ENCODE measurements at regions not wholly inside any gene's neighbourhood (a gene's known extent, or its start where the extent isn't known, plus 50 kb on each side); places are given as distances from the start of the nearest gene placed in this dataset.

DNA sequence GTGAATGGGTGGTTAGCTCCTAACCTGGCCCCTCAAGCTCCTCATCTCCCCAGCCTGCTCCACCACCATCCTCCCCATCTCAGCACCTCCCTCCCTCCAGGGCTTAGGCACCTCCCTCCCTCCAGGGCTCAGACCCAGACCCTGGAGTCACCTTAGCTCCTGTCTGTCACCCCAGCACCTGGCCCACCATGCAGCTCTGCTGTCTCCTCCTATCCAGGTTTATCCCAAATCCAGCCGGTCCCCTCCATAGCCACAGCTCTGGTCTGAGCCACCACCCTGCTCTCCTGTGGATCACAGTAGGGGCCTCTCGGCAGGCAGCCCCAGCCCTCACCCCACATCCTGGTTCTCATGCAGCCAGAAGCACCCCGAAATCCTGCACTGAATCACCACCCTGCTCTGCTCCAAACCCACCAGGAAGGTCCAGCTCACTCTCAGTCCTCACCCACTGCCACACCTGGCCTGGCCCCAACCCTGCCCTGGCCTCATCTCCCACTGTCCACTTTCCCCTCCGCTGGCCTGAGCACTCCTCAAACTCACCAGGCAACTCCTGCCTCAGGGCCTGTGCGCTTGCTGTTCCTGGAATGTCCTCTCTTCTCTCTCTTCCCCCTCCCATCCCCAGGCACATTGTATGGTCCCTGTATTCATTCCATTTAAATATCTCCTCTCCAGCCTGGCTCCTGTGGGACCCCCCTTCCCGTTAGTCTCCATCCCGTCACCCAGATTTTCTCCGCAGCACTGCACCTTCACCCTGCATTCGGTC, 62.6 kb downstream of the DIO3 start:
- TF ChIP-seq, protein P1, sequence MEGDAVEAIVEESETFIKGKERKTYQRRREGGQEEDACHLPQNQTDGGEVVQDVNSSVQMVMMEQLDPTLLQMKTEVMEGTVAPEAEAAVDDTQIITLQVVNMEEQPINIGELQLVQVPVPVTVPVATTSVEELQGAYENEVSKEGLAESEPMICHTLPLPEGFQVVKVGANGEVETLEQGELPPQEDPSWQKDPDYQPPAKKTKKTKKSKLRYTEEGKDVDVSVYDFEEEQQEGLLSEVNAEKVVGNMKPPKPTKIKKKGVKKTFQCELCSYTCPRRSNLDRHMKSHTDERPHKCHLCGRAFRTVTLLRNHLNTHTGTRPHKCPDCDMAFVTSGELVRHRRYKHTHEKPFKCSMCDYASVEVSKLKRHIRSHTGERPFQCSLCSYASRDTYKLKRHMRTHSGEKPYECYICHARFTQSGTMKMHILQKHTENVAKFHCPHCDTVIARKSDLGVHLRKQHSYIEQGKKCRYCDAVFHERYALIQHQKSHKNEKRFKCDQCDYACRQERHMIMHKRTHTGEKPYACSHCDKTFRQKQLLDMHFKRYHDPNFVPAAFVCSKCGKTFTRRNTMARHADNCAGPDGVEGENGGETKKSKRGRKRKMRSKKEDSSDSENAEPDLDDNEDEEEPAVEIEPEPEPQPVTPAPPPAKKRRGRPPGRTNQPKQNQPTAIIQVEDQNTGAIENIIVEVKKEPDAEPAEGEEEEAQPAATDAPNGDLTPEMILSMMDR (IDR thresholded peaks at IDR 0.05): no peak
- TF ChIP-seq POLR2A (IDR thresholded peaks at IDR 0.05): no peak

Data from Peyer's patch (tissue), 4 donors.